ENCODE measurements at regions not wholly inside any gene's neighbourhood (a gene's known extent, or its start where the extent isn't known, plus 50 kb on each side); places are given as distances from the start of the nearest gene placed in this dataset.

GRCh38 chr7:52791176-52791700 lies 244.2 kb upstream of the POM121L12 start:
- FAIRE-seq (no peak), DNase-seq (ENCODE audit: insufficient read length, low spot score) (no peak)
- TF ChIP-seq CTCF (IDR thresholded peaks at IDR 0.05; ENCODE audit: insufficient read depth, missing control alignments): no peak

- FAIRE-seq: peak; percentile 48
- no peak for TF ChIP-seq CTCF (IDR thresholded peaks at IDR 0.05; ENCODE audit: insufficient read depth, missing control alignments)
- DNase-seq (ENCODE audit: insufficient read length, low spot score): no peak
Measured at GRCh38 chr7:52786174-52786573, 249.3 kb upstream of the POM121L12 start.

- DNase-seq (ENCODE audit: insufficient read length, low spot score) (no peak), FAIRE-seq (no peak)
- no peak for TF ChIP-seq CTCF (IDR thresholded peaks at IDR 0.05; ENCODE audit: insufficient read depth, missing control alignments)
Measured at GRCh38 chr7:52782348-52782747, 253.1 kb upstream of the POM121L12 start.

GRCh38 chr7:52781250-52781649 lies 254.2 kb upstream of the POM121L12 start:
- FAIRE-seq (no peak), DNase-seq (ENCODE audit: insufficient read length, low spot score) (no peak)
- no peak for TF ChIP-seq CTCF (IDR thresholded peaks at IDR 0.05; ENCODE audit: insufficient read depth, missing control alignments)

GRCh38 chr7:52779004-52779403 lies 256.4 kb upstream of the POM121L12 start:
- FAIRE-seq (no peak), DNase-seq (ENCODE audit: insufficient read length, low spot score) (no peak)
- TF ChIP-seq CTCF (IDR thresholded peaks at IDR 0.05; ENCODE audit: insufficient read depth, missing control alignments): no peak

GRCh38 chr7:52777051-52777822 lies 258.2 kb upstream of the POM121L12 start:
- no peak for TF ChIP-seq CTCF (IDR thresholded peaks at IDR 0.05; ENCODE audit: insufficient read depth, missing control alignments)
- FAIRE-seq (no peak), DNase-seq (ENCODE audit: insufficient read length, low spot score) (no peak)

- DNase-seq (ENCODE audit: insufficient read length, low spot score) (no peak), FAIRE-seq (no peak)
- no peak for TF ChIP-seq CTCF (IDR thresholded peaks at IDR 0.05; ENCODE audit: insufficient read depth, missing control alignments)
Measured at GRCh38 chr7:52775876-52776275, 259.6 kb upstream of the POM121L12 start.

Measured in D721Med (cell line).